Ovary (tissue), 7 donors: ENCODE measurements at regions not wholly inside any gene's neighbourhood (a gene's known extent, or its start where the extent isn't known, plus 50 kb on each side); places are given as distances from the start of the nearest gene placed in this dataset.

ENCODE experiments used
- DNase-seq, 5 donors: peaks; one replicate each; pipeline ENCODE4 v3.0.0-alpha.2; 2019 to 2020
- H3K27ac ChIP-seq, 2 donors: fragments of 200-600 bp; one replicate each; pipeline versions ENCODE4 v1.5.1 to v1.8.0; 2019 to 2022
- H3K27me3 ChIP-seq: fragments of 200-600 bp; one replicate; pipeline ENCODE4 v1.8.0; 2022
- H3K36me3 ChIP-seq: fragments of 200-600 bp; sonication (generic); one replicate; pipeline ENCODE4 v1.5.1; 2019
- H3K4me1 ChIP-seq: one replicate; pipeline ENCODE4 v1.8.1; 2013; ENCODE audit warnings: mild to moderate bottlenecking, moderate library complexity; ENCODE audit not compliant: insufficient read depth
- H3K4me3 ChIP-seq: fragments of 200-600 bp; sonication (generic); one replicate; pipeline ENCODE4 v1.5.1; 2017
- H3K9me3 ChIP-seq, 2 donors: fragments of 200-600 bp in 1 of 2; sonication (generic) in 1 of 2; one replicate each; pipeline versions ENCODE4 v1.5.1 to v1.8.1; 2013 to 2019; ENCODE audit warnings: mild to moderate bottlenecking in 1 of 2, moderate library complexity in 1 of 2
- CTCF ChIP-seq, 3 donors: fragments of 450-650 bp in 2 of 3; fragments of 200-600 bp in 1 of 3; IDR thresholded peaks; one replicate each; pipeline versions ENCODE4 v1.5.1 to v1.8.0; 2016 to 2022; ENCODE audit warnings: antibody characterized with exemption in 3 of 3, mild to moderate bottlenecking in 1 of 3
- EP300 ChIP-seq: sonication (generic); formaldehyde crosslinking; IDR thresholded peaks from one replicate; pipeline ENCODE4 v1.6.1; 2017; ENCODE audit warnings: antibody characterized with exemption
- POLR2A ChIP-seq: fragments of 450-650 bp; IDR thresholded peaks from one replicate; pipeline ENCODE4 v1.6.1; 2017; ENCODE audit warnings: antibody characterized with exemption, mild to moderate bottlenecking, moderate library complexity
- WGBS, 3 donors: extraction: QIAGEN DNeasy Blood & Tissue Kit in 1 of 3; methylation state at CpG; one replicate each; pipeline versions ENCODE4 v1.1.5 to v1.1.7; 2013 to 2017; 5-methylcytosine and 5-hydroxymethylcytosine counted together
- intact Hi-C, 4 donors: fragments of 100-400 bp; cut with DNase I; formaldehyde crosslinking; loops; one replicate each; pipeline versions ENCODE4 v1.11.0 to v1.15.1; 2022 to 2023
- donor health status: DM: no; HTN: no; CAD: no; lungs with moderate emphysema.
- donor health status: DM: no; HTN: no; CAD: no.
- donor health status: Bipolar disorder and iron deficiency.
- donor health status: DM: no; HTN: no; CAD: no.
- donor health status: DM: yes; HTN: yes; CAD: no.

GRCh38 chr5:155434681-155435080 lies 421.1 kb downstream of the KIF4B start:
- Histone ChIP-seq H3K27me3 (no peaks in the 10 kb centered on the region), H3K27ac (no peak overlapping the region), H3K4me1 (no peaks in the 10 kb centered on the region), H3K9me3 (no peaks in the 10 kb centered on the region), H3K4me3 (no peak overlapping the region), H3K36me3 (no peaks in the 10 kb centered on the region)
- intact Hi-C loops: no loop called here
- TF ChIP-seq CTCF (IDR thresholded peaks at IDR 0.05): no peak
- no peak for TF ChIP-seq EP300
- TF ChIP-seq POLR2A: no peak
- no peak for DNase-seq
- 75 to 81% (median 80%) methylated on average over 2 of the region's 2 CpGs for WGBS, 3 donors

- Histone ChIP-seq H3K4me1 (no peaks in the 10 kb centered on the region), H3K27me3 (no peaks in the 10 kb centered on the region), H3K4me3 (no peak overlapping the region), H3K27ac (no peak overlapping the region), H3K36me3 (no peaks in the 10 kb centered on the region), H3K9me3 (no peaks in the 10 kb centered on the region)
- no peak for DNase-seq
- intact Hi-C loops: loop anchor here in 1 of 4 donors (10.0 kb wide), 1 partner anchor 763 kb away; no protein-coding TSS in a partner anchor
- TF ChIP-seq CTCF (IDR thresholded peaks at IDR 0.05) (no peak), POLR2A (no peak), EP300 (no peak)
Measured at GRCh38 chr5:155441849-155442248, 428.3 kb downstream of the KIF4B start.

GRCh38 chr5:155451106-155451505 lies 437.6 kb downstream of the KIF4B start:
- WGBS, 3 donors: 49 to 65% (median 58%) methylated on average over 2 of the region's 2 CpGs
- Histone ChIP-seq H3K27ac (no peak overlapping the region), H3K9me3 (no peaks in the 10 kb centered on the region), H3K36me3 (no peaks in the 10 kb centered on the region), H3K27me3 (no peaks in the 10 kb centered on the region), H3K4me1 (no peaks in the 10 kb centered on the region), H3K4me3 (no peak overlapping the region)
- intact Hi-C loops: no loop called here
- no peak for TF ChIP-seq EP300
- no peak for TF ChIP-seq POLR2A
- no peak for TF ChIP-seq CTCF (IDR thresholded peaks at IDR 0.05)
- no peak for DNase-seq

- no peaks in the 10 kb centered on the region for H3K36me3 ChIP-seq
- no peak for DNase-seq
- no peaks in the 10 kb centered on the region for H3K9me3 ChIP-seq
- H3K4me3 ChIP-seq: no peak overlapping the region
- no peaks in the 10 kb centered on the region for H3K27me3 ChIP-seq
- H3K4me1 ChIP-seq: no peaks in the 10 kb centered on the region
- intact Hi-C loops: no loop called here
- TF ChIP-seq POLR2A (no peak), CTCF (IDR thresholded peaks at IDR 0.05) (no peak), EP300 (no peak)
- 79 to 89% (median 82%) methylated on average over 4 of the region's 4 CpGs for WGBS, 3 donors
- H3K27ac ChIP-seq: no peak overlapping the region
Measured at GRCh38 chr5:155455791-155456514, 442.4 kb downstream of the KIF4B start.
